K562 (cell line): ENCODE measurements at regions not wholly inside any gene's neighbourhood (a gene's known extent, or its start where the extent isn't known, plus 50 kb on each side); places are given as distances from the start of the nearest gene placed in this dataset.

Experiments
- ATAC-seq: fragments of 200-7000 bp; cut with Tn5 transposase; 3 replicates; pipeline ENCODE4 v1.9.1; 2020; ENCODE audit warnings: moderate library complexity
- BruUV-seq: library from RNA; stranded (reverse); fragments of 400-500 nt; replicated peaks from 2 replicates; lab custom pipeline; 2021; lab: Mats Ljungman, UMichigan
- CTCF ChIA-PET: fragments of 300-600 bp; formaldehyde crosslinking; extraction: SDS; loops from one replicate; lab custom pipeline; 2021; ENCODE audit warnings: low intra/inter-chr PET ratio; lab: Yijun Ruan, JAX
- POLR2A ChIA-PET: fragments of 300-600, 350-650 bp; sonication (Branson Sonifier 250); formaldehyde crosslinking; extraction: SDS; loops from one replicate; lab custom pipeline; 2021; ENCODE audit warnings: antibody characterized with exemption, inconsistent platforms; lab: Yijun Ruan, JAX
- DNase-seq, 4 experiments: peaks; one replicate each; pipeline versions ENCODE4 v3.0.0 to v3.0.0-alpha.2; 2011 to 2018; ENCODE audit warnings: low spot score in 3 of 4, mixed read lengths in 3 of 4; ENCODE audit errors: extremely low read depth in 1 of 4
- FAIRE-seq: peaks from 2 replicates; lab custom pipeline; 2011; peaks lifted over from hg19 to GRCh38; lab: Jason Lieb, UNC
- H2AFZ ChIP-seq: 2 replicates; pipeline ENCODE4 v1.6.0; 2011; ENCODE audit warnings: low read depth, low read length, control low read depth, inconsistent platforms
- H3K27ac ChIP-seq: fragments of 200-600 bp; 3 replicates; pipeline ENCODE4 v1.8.0; 2011; ENCODE audit warnings: low read depth, mild to moderate bottlenecking, control low read depth, inconsistent platforms, low read length, moderate library complexity, mixed read lengths; ENCODE audit errors: extremely low read depth
- H3K27me3 ChIP-seq, 2 experiments: fragments of 300-600 bp in 1 of 2; 2 replicates in 1 of 2; 3 replicates in 1 of 2; pipeline versions ENCODE4 v1.6.0 to v1.8.0; 2011; ENCODE audit warnings: inconsistent platforms in 2 of 2, low read length in 2 of 2, mild to moderate bottlenecking in 1 of 2, mixed read lengths in 1 of 2, moderate library complexity in 1 of 2; ENCODE audit not compliant: control insufficient read depth in 2 of 2, insufficient read depth in 2 of 2
- H3K36me3 ChIP-seq: fragments of 300-600 bp; 3 replicates; pipeline ENCODE4 v1.8.0; 2011; ENCODE audit warnings: mild to moderate bottlenecking, low read length, inconsistent platforms; ENCODE audit not compliant: control insufficient read depth, insufficient read depth
- H3K4me1 ChIP-seq, 2 experiments: fragments of 200-600 bp in 1 of 2; replicated peaks in 1 of 2; 2 replicates in 1 of 2; 3 replicates in 1 of 2; pipeline versions ENCODE4 v1.5.1 to v1.8.0; 2011; ENCODE audit warnings: inconsistent platforms in 2 of 2, low read length in 2 of 2, mild to moderate bottlenecking in 1 of 2, mixed read lengths in 1 of 2, moderate library complexity in 1 of 2; ENCODE audit not compliant: control insufficient read depth in 2 of 2, insufficient read depth in 2 of 2
- H3K4me2 ChIP-seq: 2 replicates; pipeline ENCODE4 v1.6.1; 2011; ENCODE audit warnings: low read length, control low read depth, inconsistent platforms, mixed read lengths; ENCODE audit not compliant: insufficient read depth
- H3K4me3 ChIP-seq: fragments of 200-600 bp; sonication (generic), shearing (Covaris generic); 2 replicates; pipeline ENCODE4 v1.5.1; 2016; ENCODE audit warnings: control low read depth, inconsistent platforms
- H3K79me2 ChIP-seq: fragments of 200-600 bp; 3 replicates; pipeline ENCODE4 v1.8.0; 2011; ENCODE audit warnings: low read length, inconsistent platforms; ENCODE audit not compliant: control insufficient read depth, insufficient read depth
- H3K9ac ChIP-seq, 2 experiments: 2 replicates each; pipeline versions ENCODE4 v1.6.0 to v1.6.1; 2011; ENCODE audit warnings: low read depth in 2 of 2, low read length in 2 of 2, control low read depth in 1 of 2, inconsistent platforms in 1 of 2, mild to moderate bottlenecking in 1 of 2, mixed read lengths in 1 of 2; ENCODE audit not compliant: insufficient read depth in 1 of 2
- H3K9me1 ChIP-seq: one replicate; pipeline ENCODE4 v1.6.0; 2011; ENCODE audit warnings: inconsistent platforms, mild to moderate bottlenecking, low read length, moderate library complexity; ENCODE audit not compliant: control insufficient read depth, insufficient read depth
- H3K9me3 ChIP-seq: replicated peaks from 2 replicates; pipeline ENCODE4 v1.5.1; 2011; ENCODE audit warnings: low read depth, low read length, inconsistent platforms; ENCODE audit not compliant: control insufficient read depth, insufficient read depth
- H4K20me1 ChIP-seq: replicated peaks from 2 replicates; pipeline ENCODE4 v1.6.1; 2011; ENCODE audit warnings: low read length, inconsistent platforms, mixed read lengths; ENCODE audit not compliant: control insufficient read depth, insufficient read depth
- ATF3 ChIP-seq, 2 experiments: fragments of 450-650 bp in 1 of 2; sonication (generic) in 1 of 2; formaldehyde crosslinking in 1 of 2; IDR thresholded peaks in 1 of 2; conservative IDR thresholded peaks in 1 of 2; 2 replicates each; pipeline versions ENCODE4 v1.6.1 to v1.8.1; 2016 to 2023; ENCODE audit warnings: mild to moderate bottlenecking in 2 of 2, moderate library complexity in 2 of 2, inconsistent platforms in 1 of 2, missing genetic modification reagents in 1 of 2
- HDAC3 ChIP-seq: fragments of 450-650 bp; IDR thresholded peaks from 2 replicates; pipeline ENCODE4 v1.6.1; 2018; ENCODE audit warnings: borderline replicate concordance, mild to moderate bottlenecking, moderate library complexity; ENCODE audit not compliant: partially characterized antibody
- SP1 ChIP-seq: sonication (generic); formaldehyde crosslinking; IDR thresholded peaks from 2 replicates; pipeline ENCODE4 v1.8.1; 2022; ENCODE audit warnings: mild to moderate bottlenecking, missing genetic modification reagents
- ZC3H4 ChIP-seq: sonication (generic); formaldehyde crosslinking; IDR thresholded peaks from 2 replicates; pipeline ENCODE4 v1.9.0; 2021; ENCODE audit warnings: missing genetic modification reagents, borderline replicate concordance
- WGBS: fragments of 100-300 bp; shearing (Covaris generic); methylation state at CpG from one replicate; pipeline ENCODE4 v1.1.6; 2016; ENCODE audit warnings: low coverage, mixed read lengths; ENCODE audit not compliant: insufficient coverage; ENCODE audit errors: missing lambda C conversion rate; 5-methylcytosine and 5-hydroxymethylcytosine counted together
- in situ Hi-C: fragments of 300-500 bp; cut with MboI; formaldehyde crosslinking; loops from 4 replicates; pipeline ENCODE4 v1.15.0; 2018; ENCODE audit warnings: inconsistent platforms, mixed read lengths
- intact Hi-C: fragments of 100-400 bp; cut with micrococcal nuclease; formaldehyde crosslinking; loops from 2 replicates; pipeline ENCODE4 v1.14.2; 2022

GRCh38 chr1:82197606-82198005, 396.9 kb downstream of the ADGRL2 start (continued):
- no peak for TF ChIP-seq ZC3H4 (CRISPR knock-in tag)

- intact Hi-C loops (no loop called here), in situ Hi-C loops (no loop called here)
- no peaks in the 10 kb centered on the region for H4K20me1 ChIP-seq
- no peaks in the 10 kb centered on the region for H3K79me2 ChIP-seq
- H3K4me2 ChIP-seq, result no peak overlapping the region
- POLR2A ChIA-PET, result no interaction called here
- ATAC-seq (no peak), FAIRE-seq (no peak), DNase-seq (no peak)
- H3K9me3 ChIP-seq, result no peaks in the 10 kb centered on the region
- no TSS peak for BruUV-seq
- H3K4me1 ChIP-seq, result no peaks in the 10 kb centered on the region
- no peak for TF ChIP-seq SP1
- peak; percentile 13; the same call in 1 of the 2 replicates for TF ChIP-seq ATF3 (IDR thresholded peaks at IDR 0.05)
- no peak for TF ChIP-seq ATF3 (CRISPR knock-in tag; conservative IDR thresholded peaks at IDR 0.05)
- TF ChIP-seq HDAC3, result no peak
- no peaks in the 10 kb centered on the region for H3K36me3 ChIP-seq
- no peaks in the 10 kb centered on the region for H3K27me3 ChIP-seq
- WGBS, result 2% methylated on average over 3 of the region's 3 CpGs
- H3K9ac ChIP-seq, result no peak overlapping the region
- H3K27ac ChIP-seq, result no peak overlapping the region
- H3K9me1 ChIP-seq, result no peaks in the 10 kb centered on the region
- CTCF ChIA-PET, result no interaction called here
- H3K4me3 ChIP-seq, result no peak overlapping the region
- no peak overlapping the region for H2AFZ ChIP-seq
Observed at GRCh38 chr1:82195245-82195644, 394.5 kb downstream of the ADGRL2 start.
